GM10266 (cell line): ENCODE measurements at regions not wholly inside any gene's neighbourhood (a gene's known extent, or its start where the extent isn't known, plus 50 kb on each side); places are given as distances from the start of the nearest gene placed in this dataset.
A peak's percentile ranks its signal among the peaks of the same experiment; 100 is the strongest.

Source experiments
- DNase-seq: peaks from one replicate; pipeline ENCODE4 v3.0.0; 2012; ENCODE audit errors: extremely low spot score
- TF ChIP-seq, protein P1 (sequence below): IDR thresholded peaks from 2 replicates; pipeline ENCODE4 v1.5.1; 2012; ENCODE audit warnings: mild to moderate bottlenecking, low read depth; ENCODE audit not compliant: control insufficient read depth, insufficient read depth; ENCODE audit errors: missing control alignments

GRCh38 chr10:91724933-91725332 lies 73.3 kb upstream of the TNKS2 start:
- DNase-seq = no peak
- TF ChIP-seq, protein P1, sequence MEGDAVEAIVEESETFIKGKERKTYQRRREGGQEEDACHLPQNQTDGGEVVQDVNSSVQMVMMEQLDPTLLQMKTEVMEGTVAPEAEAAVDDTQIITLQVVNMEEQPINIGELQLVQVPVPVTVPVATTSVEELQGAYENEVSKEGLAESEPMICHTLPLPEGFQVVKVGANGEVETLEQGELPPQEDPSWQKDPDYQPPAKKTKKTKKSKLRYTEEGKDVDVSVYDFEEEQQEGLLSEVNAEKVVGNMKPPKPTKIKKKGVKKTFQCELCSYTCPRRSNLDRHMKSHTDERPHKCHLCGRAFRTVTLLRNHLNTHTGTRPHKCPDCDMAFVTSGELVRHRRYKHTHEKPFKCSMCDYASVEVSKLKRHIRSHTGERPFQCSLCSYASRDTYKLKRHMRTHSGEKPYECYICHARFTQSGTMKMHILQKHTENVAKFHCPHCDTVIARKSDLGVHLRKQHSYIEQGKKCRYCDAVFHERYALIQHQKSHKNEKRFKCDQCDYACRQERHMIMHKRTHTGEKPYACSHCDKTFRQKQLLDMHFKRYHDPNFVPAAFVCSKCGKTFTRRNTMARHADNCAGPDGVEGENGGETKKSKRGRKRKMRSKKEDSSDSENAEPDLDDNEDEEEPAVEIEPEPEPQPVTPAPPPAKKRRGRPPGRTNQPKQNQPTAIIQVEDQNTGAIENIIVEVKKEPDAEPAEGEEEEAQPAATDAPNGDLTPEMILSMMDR = no peak

GRCh38 chr10:91713461-91714072 lies 80.7 kb upstream of the PPP1R3C start:
- DNase-seq = no peak
- TF ChIP-seq, protein P1 = no peak

- TF ChIP-seq, protein P1 = no peak
- DNase-seq = peak; percentile 13
Measured at GRCh38 chr10:91711885-91712680, 79.2 kb upstream of the PPP1R3C start.

GRCh38 chr10:91709394-91709798 lies 76.5 kb upstream of the PPP1R3C start:
- TF ChIP-seq, protein P1 = no peak
- DNase-seq = no peak

DNA sequence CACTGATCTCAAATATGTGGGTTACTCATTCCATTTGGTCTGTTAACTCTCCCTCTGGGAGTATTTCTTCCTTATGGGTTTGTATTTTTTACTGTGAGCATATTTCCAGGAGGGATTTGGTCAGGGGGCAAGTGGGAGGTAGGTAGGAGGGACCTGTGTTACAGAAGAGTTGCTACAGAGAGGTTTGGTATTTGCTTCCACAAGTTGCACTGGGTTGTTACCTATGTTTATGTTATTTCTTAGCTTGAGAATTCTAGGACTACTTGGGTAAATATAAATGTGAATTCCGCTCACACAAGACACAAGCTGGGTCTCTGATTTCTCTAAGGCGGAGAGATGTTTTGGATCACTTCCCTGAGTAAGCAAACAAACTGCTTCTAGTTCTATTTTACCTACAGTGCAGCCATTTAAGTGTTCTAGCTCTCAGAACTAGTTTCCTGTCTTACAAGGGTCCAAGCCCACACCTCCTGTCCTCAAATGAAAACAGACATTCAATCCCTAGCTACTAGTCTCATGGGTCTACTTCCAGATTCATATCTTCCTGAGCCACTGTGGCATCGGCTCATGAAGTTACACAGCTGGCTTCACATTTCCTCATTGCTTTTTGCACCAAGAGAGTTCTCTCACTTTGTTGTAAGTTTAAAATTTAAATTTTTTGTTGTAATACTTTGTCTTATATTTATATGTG lies 75.4 kb upstream of the PPP1R3C start:
- no peak for DNase-seq
- TF ChIP-seq, protein P1 = no peak

- TF ChIP-seq, protein P1 = no peak
- DNase-seq = no peak
Measured at GRCh38 chr10:91707236-91707635, 74.4 kb upstream of the PPP1R3C start.
